ENCODE measurements at regions not wholly inside any gene's neighbourhood (a gene's known extent, or its start where the extent isn't known, plus 50 kb on each side); places are given as distances from the start of the nearest gene placed in this dataset.
A peak's percentile ranks its signal among the peaks of the same experiment; 100 is the strongest.

DNA sequence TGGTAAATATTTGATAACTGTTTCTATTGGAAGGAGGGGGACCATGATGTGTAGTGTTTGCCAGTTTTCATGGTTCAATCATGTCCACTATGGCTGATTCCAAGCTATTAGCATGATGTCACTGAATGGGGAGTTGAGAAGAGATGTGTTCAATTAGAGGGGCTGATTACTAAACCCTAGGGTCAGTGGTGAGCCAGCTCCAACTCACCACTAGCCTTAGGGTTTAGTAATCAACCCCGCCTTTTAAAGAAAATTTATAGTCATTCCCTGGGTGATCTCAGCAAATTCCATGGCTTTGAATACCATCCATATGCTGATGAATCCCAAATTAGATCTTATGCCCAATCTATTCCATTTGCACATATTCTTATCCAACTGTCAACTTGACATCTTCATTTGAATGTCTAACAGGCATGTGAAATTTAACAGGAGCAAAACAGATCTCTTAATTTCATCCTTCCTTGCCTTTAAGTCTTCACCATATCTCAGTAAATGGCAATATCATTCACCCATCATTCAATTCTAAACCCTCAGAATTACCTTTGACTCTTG lies 98.8 kb downstream of the GCNT1 start:
- DNase-seq: peak; percentile 55

DNA sequence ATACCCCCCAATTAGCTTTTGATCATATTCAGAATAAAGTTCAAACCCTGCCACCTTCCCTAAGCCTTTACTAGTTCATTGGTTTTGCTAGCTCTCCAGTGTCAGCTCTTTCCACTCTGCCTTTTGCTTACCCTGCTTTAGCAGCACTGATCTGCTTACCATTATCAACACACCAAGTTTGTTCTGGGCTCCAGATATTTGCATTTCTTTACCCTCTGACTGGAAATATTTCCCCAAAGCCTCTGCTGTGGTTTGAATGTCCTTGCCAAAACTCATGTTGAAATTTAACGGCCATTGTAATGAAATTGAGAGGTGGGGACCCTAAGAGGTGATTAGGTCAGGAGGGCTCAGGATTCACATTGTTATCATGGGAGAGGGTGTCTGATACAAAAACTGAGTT lies 99.5 kb downstream of the GCNT1 start:
- DNase-seq: no peak

DNA sequence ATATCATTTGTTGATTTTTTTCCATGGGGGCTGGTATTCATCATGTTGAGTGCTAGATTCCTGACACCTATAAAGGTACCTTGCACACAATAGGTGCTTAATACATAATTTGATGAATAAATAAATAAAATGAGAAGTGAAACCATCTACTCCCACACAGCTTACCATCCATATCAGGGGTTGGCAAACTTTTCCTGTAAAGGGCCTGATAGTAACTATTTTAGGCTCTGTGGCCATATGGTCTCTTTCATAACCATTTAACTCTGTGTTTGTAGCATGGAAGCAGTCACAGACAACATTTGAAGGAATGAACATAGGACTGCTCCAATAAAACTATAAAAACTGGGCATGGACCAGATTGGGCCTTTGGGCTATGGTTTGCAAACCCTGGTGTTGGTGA lies 100.3 kb downstream of the GCNT1 start:
- DNase-seq: no peak

DNA sequence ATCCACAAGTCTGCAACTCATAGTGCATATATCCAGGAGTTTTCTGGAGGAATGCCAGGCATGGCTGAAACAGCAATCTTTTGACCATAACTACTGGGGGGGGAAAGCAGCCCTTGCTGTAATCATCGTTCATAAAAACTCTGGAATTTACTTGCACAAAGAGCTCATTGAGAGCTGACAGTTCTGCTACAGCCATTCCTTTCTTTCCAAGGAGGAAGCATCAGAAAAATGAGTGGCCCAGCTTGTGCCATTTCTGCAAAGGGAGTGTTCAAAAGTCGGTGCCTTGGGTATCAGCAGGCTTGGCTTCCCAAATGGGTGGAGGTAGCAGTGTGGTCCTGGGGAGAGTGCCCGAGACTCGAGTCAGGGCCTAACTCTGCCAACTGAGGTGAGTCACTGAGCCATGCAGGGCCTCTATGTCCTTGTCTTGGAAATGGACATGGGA lies 101.5 kb downstream of the GCNT1 start:
- peak; percentile 67 for DNase-seq

DNA sequence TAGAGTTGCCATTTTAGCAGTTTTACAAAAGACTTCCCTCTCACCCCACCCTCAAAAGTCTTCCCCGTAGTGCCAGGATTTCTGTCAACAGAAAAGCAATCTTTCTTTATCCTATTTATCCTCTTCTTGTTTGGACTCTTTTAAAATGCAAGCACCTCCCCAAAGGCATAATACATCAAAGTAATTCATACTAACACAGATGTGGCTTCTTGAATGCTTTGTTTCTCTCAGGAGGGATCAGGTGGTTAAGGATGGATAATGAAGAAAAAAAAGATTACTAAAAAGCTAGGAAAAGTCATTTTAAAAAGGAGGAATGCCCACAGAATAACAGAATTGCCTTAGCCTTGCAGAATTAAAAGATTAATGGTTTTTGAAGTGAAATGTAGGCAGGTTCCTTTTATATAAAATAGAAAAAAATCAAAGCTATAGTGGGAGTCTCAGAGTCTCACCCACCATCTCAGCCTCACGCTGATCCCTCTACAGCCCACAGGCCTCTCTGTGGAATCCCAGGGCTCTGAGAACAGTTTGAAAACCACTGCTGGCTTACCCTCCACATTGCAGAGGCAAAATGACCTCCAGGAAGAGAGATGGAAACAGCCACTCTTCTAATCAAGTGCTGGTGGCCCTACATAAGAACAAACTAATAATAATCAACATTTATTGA lies 102.2 kb downstream of the GCNT1 start:
- no peak for DNase-seq

Measured in NCI-H226 (cell line).